ENCODE measurements at regions not wholly inside any gene's neighbourhood (a gene's known extent, or its start where the extent isn't known, plus 50 kb on each side); places are given as distances from the start of the nearest gene placed in this dataset.

GRCh38 chr14:86954623-86955022 is 1038.4 kb downstream of the GALC start:
- TF ChIP-seq CTCF (IDR thresholded peaks at IDR 0.05; ENCODE audit: borderline replicate concordance, extremely low read depth, low read length, poor library complexity, severe bottlenecking): no peak
- no peak for TF ChIP-seq EZH2 (IDR thresholded peaks at IDR 0.05; ENCODE audit: borderline replicate concordance, low read depth, low read length, severe bottlenecking)
